CD4-positive, alpha-beta T cell treated with Interleukin-6 at 100 ng/mL for 8 hours (primary cell): ENCODE measurements at regions not wholly inside any gene's neighbourhood (a gene's known extent, or its start where the extent isn't known, plus 50 kb on each side); places are given as distances from the start of the nearest gene placed in this dataset.
"Not testable (repeated sequence)": the region's sequence is repeated elsewhere in the genome, so short reads cannot be mapped to it uniquely, and the experiment has no call there.

Experiments used
- DNase-seq: peaks from one replicate; pipeline ENCODE4 v3.0.0-alpha.2; 2020; ENCODE audit warnings: mixed read lengths, low spot score

- no peak for DNase-seq
Observed at GRCh38 chr5:174521449-174521848, 202.9 kb upstream of the MSX2 start.

- DNase-seq: no peak
Observed at GRCh38 chr5:174522480-174523260, 201.7 kb upstream of the MSX2 start.

GRCh38 chr5:174523311-174524071 is 200.9 kb upstream of the MSX2 start:
- DNase-seq: no peak

- no peak for DNase-seq
Observed at GRCh38 chr5:174524351-174524750, 200.0 kb upstream of the MSX2 start.

- no peak for DNase-seq
Observed at GRCh38 chr5:174526177-174526576, 198.2 kb upstream of the MSX2 start.

GRCh38 chr5:174527916-174528540 is 196.4 kb upstream of the MSX2 start:
- DNase-seq: no peak

- DNase-seq: no peak
Observed at GRCh38 chr5:174528821-174529544, 195.4 kb upstream of the MSX2 start.

- no peak for DNase-seq
Observed at GRCh38 chr5:174529925-174530681, 194.3 kb upstream of the MSX2 start.

GRCh38 chr5:174531782-174532191 is 192.6 kb upstream of the MSX2 start:
- DNase-seq: no peak

- no peak for DNase-seq
Observed at GRCh38 chr5:174532455-174533453, 191.6 kb upstream of the MSX2 start.

- no peak for DNase-seq
Observed at GRCh38 chr5:174533751-174534241, 190.6 kb upstream of the MSX2 start.

GRCh38 chr5:174535669-174536068 is 188.7 kb upstream of the MSX2 start:
- DNase-seq: no peak

- not testable (repeated sequence) for DNase-seq
Observed at GRCh38 chr5:174539823-174540222, 184.6 kb upstream of the MSX2 start.

- no peak for DNase-seq
Observed at GRCh38 chr5:174542037-174542436, 182.3 kb upstream of the MSX2 start.

GRCh38 chr5:174542471-174542870 is 181.9 kb upstream of the MSX2 start:
- DNase-seq: no peak

GRCh38 chr5:174545926-174546325 is 178.5 kb upstream of the MSX2 start:
- no peak for DNase-seq

GRCh38 chr5:174547814-174548213 is 176.6 kb upstream of the MSX2 start:
- DNase-seq: no peak

- DNase-seq: no peak
Observed at GRCh38 chr5:174549254-174549653, 175.1 kb upstream of the MSX2 start.

GRCh38 chr5:174550026-174550425 is 174.4 kb upstream of the MSX2 start:
- no peak for DNase-seq

- DNase-seq: no peak
Observed at GRCh38 chr5:174552428-174552827, 172.0 kb upstream of the MSX2 start.
